OCI-LY7 (cell line): ENCODE measurements at regions not wholly inside any gene's neighbourhood (a gene's known extent, or its start where the extent isn't known, plus 50 kb on each side); places are given as distances from the start of the nearest gene placed in this dataset.

Experiments
- BruUV-seq: library from RNA; stranded (reverse); fragments of 400-500 nt; replicated peaks from 2 replicates; lab custom pipeline; 2021; lab: Mats Ljungman, UMichigan
- CTCF ChIA-PET: fragments of 300-600 bp; sonication (Branson Sonifier 250); formaldehyde crosslinking; loops from one replicate; lab custom pipeline; 2022; ENCODE audit warnings: antibody characterized with exemption; ENCODE audit not compliant: unreplicated experiment; lab: Charles Lee
- POLR2A ChIA-PET: fragments of 300-600 bp; sonication (Branson Sonifier 250); formaldehyde crosslinking; loops from one replicate; lab custom pipeline; 2022; ENCODE audit warnings: antibody characterized with exemption; lab: Charles Lee
- DNase-seq: peaks from one replicate; pipeline ENCODE4 v3.0.0-alpha.2; 2015; ENCODE audit warnings: low spot score
- H2AFZ ChIP-seq: fragments of 200-600 bp; sonication (generic), shearing (Covaris generic); 2 replicates; pipeline ENCODE4 v1.6.1; 2014; ENCODE audit warnings: mild to moderate bottlenecking, antibody characterized with exemption, low read length, moderate library complexity
- H3K27ac ChIP-seq: fragments of 200-600 bp; sonication (generic); 2 replicates; pipeline ENCODE4 v1.5.1; 2014; ENCODE audit warnings: mixed run types, low read depth, mild to moderate bottlenecking, moderate library complexity, low read length, inconsistent platforms; ENCODE audit not compliant: poor library complexity, severe bottlenecking
- H3K36me3 ChIP-seq: fragments of 200-600 bp; sonication (generic); 2 replicates; pipeline ENCODE4 v1.6.1; 2014; ENCODE audit warnings: mild to moderate bottlenecking, antibody characterized with exemption, low read length, moderate library complexity, mixed read lengths; ENCODE audit not compliant: insufficient read depth
- H3K4me1 ChIP-seq: fragments of 200-600 bp; sonication (generic); 2 replicates; pipeline ENCODE4 v1.5.1; 2014; ENCODE audit warnings: mild to moderate bottlenecking, low read length; ENCODE audit not compliant: insufficient read depth, poor library complexity, severe bottlenecking
- H3K4me2 ChIP-seq: fragments of 200-600 bp; sonication (generic); 2 replicates; pipeline ENCODE4 v1.6.1; 2014; ENCODE audit warnings: mild to moderate bottlenecking, low read length
- H3K4me3 ChIP-seq: fragments of 200-600 bp; sonication (generic); 2 replicates; pipeline ENCODE4 v1.5.1; 2014; ENCODE audit warnings: mild to moderate bottlenecking, low read depth, low read length; ENCODE audit not compliant: poor library complexity, severe bottlenecking
- H3K79me2 ChIP-seq: fragments of 200-600 bp; sonication (generic); 2 replicates; pipeline ENCODE4 v1.6.1; 2016; ENCODE audit warnings: low read depth, mild to moderate bottlenecking, low read length, moderate library complexity, mixed read lengths; ENCODE audit not compliant: insufficient read depth
- H3K9me2 ChIP-seq: fragments of 200-600 bp; sonication (generic); 2 replicates; pipeline ENCODE4 v1.6.1; 2016; ENCODE audit warnings: mild to moderate bottlenecking, low read length, mixed read lengths; ENCODE audit not compliant: insufficient read depth
- H3K9me3 ChIP-seq: fragments of 200-600 bp; sonication (generic); 2 replicates; pipeline ENCODE4 v1.6.1; 2014; ENCODE audit warnings: mild to moderate bottlenecking, mixed run types, low read length, mixed read lengths
- H4K20me1 ChIP-seq: fragments of 200-600 bp; sonication (generic); 2 replicates; pipeline ENCODE4 v1.6.1; 2014; ENCODE audit warnings: mild to moderate bottlenecking, antibody characterized with exemption, low read length, moderate library complexity, mixed read lengths; ENCODE audit not compliant: insufficient read depth
- EZH2phosphoT487 ChIP-seq: fragments of 200-600 bp; sonication (generic); IDR thresholded peaks from 2 replicates; pipeline ENCODE4 v1.6.1; 2018; ENCODE audit warnings: low read depth, borderline replicate concordance, mild to moderate bottlenecking, mixed run types, antibody characterized with exemption, low read length, moderate library complexity, mixed read lengths
- intact Hi-C: fragments of 100-400 bp; cut with micrococcal nuclease; formaldehyde crosslinking; loops from one replicate; pipeline ENCODE4 v1.10.0; 2022; ENCODE audit not compliant: unreplicated experiment
- TF ChIP-seq, protein P1 (sequence below): fragments of 200-600 bp; sonication (generic); conservative IDR thresholded peaks from 2 replicates; pipeline ENCODE4 v1.5.1; 2014; ENCODE audit warnings: mild to moderate bottlenecking, antibody characterized with exemption, low read length, moderate library complexity, mixed read lengths

DNA sequence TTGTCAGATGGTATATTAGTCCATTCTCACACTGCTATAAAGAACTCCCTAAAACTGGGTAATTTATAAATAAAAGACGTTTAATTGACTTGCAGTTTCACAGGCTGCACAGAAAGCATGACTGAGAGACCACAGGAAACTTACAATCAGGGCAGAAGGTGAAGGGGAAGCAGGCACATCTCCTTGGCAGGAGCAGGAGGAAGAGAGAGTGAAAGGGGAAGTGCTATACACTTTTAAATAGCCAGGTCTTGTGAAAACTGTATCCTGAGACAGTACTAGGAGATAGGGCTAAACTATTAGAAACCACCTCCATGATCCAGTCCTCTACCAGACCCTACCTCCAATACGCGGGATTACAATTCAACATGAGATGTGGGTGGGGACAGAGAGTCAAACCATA, 193.9 kb upstream of the KCNG1 start:
- ChIA-PET POLR2A (no interaction called here), CTCF (no interaction called here)
- H3K27ac ChIP-seq = no peak overlapping the region
- no peaks in the 10 kb centered on the region for H3K36me3 ChIP-seq
- no peaks in the 10 kb centered on the region for H3K9me2 ChIP-seq
- TF ChIP-seq, protein P1, sequence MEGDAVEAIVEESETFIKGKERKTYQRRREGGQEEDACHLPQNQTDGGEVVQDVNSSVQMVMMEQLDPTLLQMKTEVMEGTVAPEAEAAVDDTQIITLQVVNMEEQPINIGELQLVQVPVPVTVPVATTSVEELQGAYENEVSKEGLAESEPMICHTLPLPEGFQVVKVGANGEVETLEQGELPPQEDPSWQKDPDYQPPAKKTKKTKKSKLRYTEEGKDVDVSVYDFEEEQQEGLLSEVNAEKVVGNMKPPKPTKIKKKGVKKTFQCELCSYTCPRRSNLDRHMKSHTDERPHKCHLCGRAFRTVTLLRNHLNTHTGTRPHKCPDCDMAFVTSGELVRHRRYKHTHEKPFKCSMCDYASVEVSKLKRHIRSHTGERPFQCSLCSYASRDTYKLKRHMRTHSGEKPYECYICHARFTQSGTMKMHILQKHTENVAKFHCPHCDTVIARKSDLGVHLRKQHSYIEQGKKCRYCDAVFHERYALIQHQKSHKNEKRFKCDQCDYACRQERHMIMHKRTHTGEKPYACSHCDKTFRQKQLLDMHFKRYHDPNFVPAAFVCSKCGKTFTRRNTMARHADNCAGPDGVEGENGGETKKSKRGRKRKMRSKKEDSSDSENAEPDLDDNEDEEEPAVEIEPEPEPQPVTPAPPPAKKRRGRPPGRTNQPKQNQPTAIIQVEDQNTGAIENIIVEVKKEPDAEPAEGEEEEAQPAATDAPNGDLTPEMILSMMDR = no peak
- TF ChIP-seq EZH2phosphoT487 = no peak
- no peak for DNase-seq
- H3K4me2 ChIP-seq = no peak overlapping the region
- BruUV-seq = no TSS peak
- H2AFZ ChIP-seq = no peak overlapping the region
- no peaks in the 10 kb centered on the region for H4K20me1 ChIP-seq
- no peak overlapping the region for H3K4me3 ChIP-seq
- no peaks in the 10 kb centered on the region for H3K4me1 ChIP-seq
- intact Hi-C loops = no loop called here
- H3K9me3 ChIP-seq = no peaks in the 10 kb centered on the region
- H3K79me2 ChIP-seq = no peaks in the 10 kb centered on the region

DNA sequence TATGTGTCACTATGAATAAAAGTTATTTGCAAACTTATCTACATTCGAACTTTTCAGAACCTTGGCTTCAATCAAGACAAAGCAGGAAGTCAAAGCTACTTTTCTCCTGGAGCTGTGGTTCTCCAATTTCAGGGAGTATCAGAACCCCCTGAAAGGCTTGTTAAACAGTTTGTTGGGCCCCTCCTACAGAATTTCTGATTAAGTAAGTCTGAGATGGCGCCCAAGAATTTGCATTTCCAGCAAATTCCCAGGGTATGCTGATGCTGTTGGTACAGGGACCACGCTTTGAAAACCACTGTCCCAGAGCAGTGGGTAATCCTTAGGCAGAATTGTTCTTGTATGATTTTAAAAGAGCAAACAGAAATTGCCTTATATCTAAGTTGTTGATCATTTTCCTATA, 189.9 kb upstream of the KCNG1 start:
- no peak overlapping the region for H3K4me3 ChIP-seq
- H3K4me2 ChIP-seq = no peak overlapping the region
- ChIA-PET POLR2A (interaction anchor here (0.6 to 0.8 kb wide), 2 partner anchors 25 to 1035 kb away, joined by 3 read pairs; no protein-coding TSS in a partner anchor), CTCF (no interaction called here)
- intact Hi-C loops = no loop called here
- no peak overlapping the region for H3K27ac ChIP-seq
- BruUV-seq = no TSS peak
- H3K9me2 ChIP-seq = no peaks in the 10 kb centered on the region
- H3K4me1 ChIP-seq = no peaks in the 10 kb centered on the region
- no peaks in the 10 kb centered on the region for H3K9me3 ChIP-seq
- no peak overlapping the region for H2AFZ ChIP-seq
- TF ChIP-seq EZH2phosphoT487 = no peak
- TF ChIP-seq, protein P1 = no peak
- H4K20me1 ChIP-seq = no peaks in the 10 kb centered on the region
- no peaks in the 10 kb centered on the region for H3K79me2 ChIP-seq
- DNase-seq = no peak
- no peaks in the 10 kb centered on the region for H3K36me3 ChIP-seq

DNA sequence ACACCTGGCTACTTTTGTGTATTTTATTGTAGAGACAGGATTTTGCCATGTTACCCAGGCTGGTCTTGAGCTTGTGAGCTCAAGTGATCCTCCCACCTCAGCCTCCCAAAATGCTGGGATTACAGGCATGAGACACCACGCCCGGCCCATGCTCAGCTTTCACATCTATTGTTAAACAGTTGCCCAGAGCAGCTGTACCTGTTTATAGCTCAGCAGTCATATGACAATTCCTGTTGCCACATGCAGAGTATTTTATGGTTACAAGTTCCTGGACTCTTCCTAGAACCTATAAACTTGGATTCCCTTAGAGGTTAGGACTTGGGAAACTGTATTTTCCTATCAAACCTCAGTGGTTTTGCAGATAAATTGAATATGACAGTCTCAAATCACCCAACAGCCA, 188.3 kb upstream of the KCNG1 start:
- H3K9me3 ChIP-seq = no peaks in the 10 kb centered on the region
- no peaks in the 10 kb centered on the region for H3K36me3 ChIP-seq
- H3K4me1 ChIP-seq = no peaks in the 10 kb centered on the region
- H3K27ac ChIP-seq = no peak overlapping the region
- TF ChIP-seq EZH2phosphoT487 = no peak
- TF ChIP-seq, protein P1 = no peak
- no peak overlapping the region for H3K4me2 ChIP-seq
- BruUV-seq = no TSS peak
- ChIA-PET POLR2A (interaction anchor here (0.6 kb wide), 1 partner anchor 65 kb away, joined by 3 read pairs; no protein-coding TSS in a partner anchor), CTCF (no interaction called here)
- no peak overlapping the region for H3K4me3 ChIP-seq
- DNase-seq = no peak
- no peaks in the 10 kb centered on the region for H3K79me2 ChIP-seq
- H3K9me2 ChIP-seq = no peaks in the 10 kb centered on the region
- H2AFZ ChIP-seq = no peak overlapping the region
- intact Hi-C loops = no loop called here
- H4K20me1 ChIP-seq = no peaks in the 10 kb centered on the region
